OCI-LY1 (cell line): ENCODE measurements at regions not wholly inside any gene's neighbourhood (a gene's known extent, or its start where the extent isn't known, plus 50 kb on each side); places are given as distances from the start of the nearest gene placed in this dataset.
"Not testable (repeated sequence)": the region's sequence is repeated elsewhere in the genome, so short reads cannot be mapped to it uniquely, and the experiment has no call there.

Source experiments
- H2AFZ ChIP-seq: fragments of 200-600 bp; sonication (generic), shearing (Covaris generic); 2 replicates; pipeline ENCODE4 v1.6.0; 2014; ENCODE audit warnings: antibody characterized with exemption, mild to moderate bottlenecking, low read length
- H3F3A ChIP-seq: fragments of 200-600 bp; sonication (generic), shearing (Covaris generic); 2 replicates; pipeline ENCODE4 v1.6.0; 2014; ENCODE audit warnings: mild to moderate bottlenecking, antibody characterized with exemption, low read length, moderate library complexity; ENCODE audit not compliant: insufficient read depth
- H3K27ac ChIP-seq: fragments of 200-600 bp; sonication (generic); 2 replicates; pipeline ENCODE4 v1.5.1; 2014; ENCODE audit warnings: low read length, mixed run types, mild to moderate bottlenecking, low read depth; ENCODE audit not compliant: poor library complexity, severe bottlenecking
- H3K27me3 ChIP-seq: fragments of 200-600 bp; sonication (generic); 2 replicates; pipeline ENCODE4 v1.6.0; 2014; ENCODE audit warnings: antibody characterized with exemption, mild to moderate bottlenecking, low read length, moderate library complexity; ENCODE audit not compliant: insufficient read depth
- H3K36me3 ChIP-seq: fragments of 200-600 bp; sonication (generic); 2 replicates; pipeline ENCODE4 v1.6.1; 2014; ENCODE audit warnings: mild to moderate bottlenecking, antibody characterized with exemption, low read length, moderate library complexity, mixed read lengths; ENCODE audit not compliant: insufficient read depth
- H3K4me1 ChIP-seq: fragments of 200-600 bp; sonication (generic); 2 replicates; pipeline ENCODE4 v1.5.1; 2014; ENCODE audit warnings: mild to moderate bottlenecking, low read length, moderate library complexity; ENCODE audit not compliant: insufficient read depth, severe bottlenecking
- H3K4me2 ChIP-seq: fragments of 200-600 bp; sonication (generic), shearing (Covaris generic); 2 replicates; pipeline ENCODE4 v1.6.1; 2014; ENCODE audit warnings: low read length
- H3K4me3 ChIP-seq: fragments of 200-600 bp; sonication (generic); 2 replicates; pipeline ENCODE4 v1.5.1; 2014; ENCODE audit warnings: low read length, low read depth, mild to moderate bottlenecking, mixed read lengths; ENCODE audit not compliant: poor library complexity, severe bottlenecking
- H3K79me2 ChIP-seq: fragments of 200-600 bp; shearing (Covaris generic); 2 replicates; pipeline ENCODE4 v1.6.1; 2016; ENCODE audit warnings: mixed run types, low read length, mixed read lengths; ENCODE audit not compliant: insufficient read depth
- H3K9ac ChIP-seq: fragments of 200-600 bp; sonication (generic), shearing (Covaris generic); 2 replicates; pipeline ENCODE4 v1.6.1; 2014; ENCODE audit warnings: mild to moderate bottlenecking, low read length, mixed read lengths
- H3K9me2 ChIP-seq: fragments of 200-600 bp; sonication (generic), shearing (Covaris generic); 2 replicates; pipeline ENCODE4 v1.6.1; 2014; ENCODE audit warnings: low read depth, mild to moderate bottlenecking, low read length, mixed read lengths
- H3K9me3 ChIP-seq: fragments of 200-600 bp; shearing (Covaris generic); 2 replicates; pipeline ENCODE4 v1.6.1; 2014; ENCODE audit warnings: low read length, mixed read lengths
- H4K20me1 ChIP-seq: fragments of 200-600 bp; sonication (generic), shearing (Covaris generic); 2 replicates; pipeline ENCODE4 v1.6.0; 2016; ENCODE audit warnings: mild to moderate bottlenecking, low read length; ENCODE audit not compliant: insufficient read depth
- EZH2 ChIP-seq: fragments of 200-600 bp; sonication (generic), shearing (Covaris generic); IDR thresholded peaks from 2 replicates; pipeline ENCODE4 v1.8.0; 2017; ENCODE audit warnings: borderline replicate concordance, mixed run types, mild to moderate bottlenecking, antibody characterized with exemption, low read length, moderate library complexity, mixed read lengths
- TF ChIP-seq, protein P1 (sequence below): fragments of 200-600 bp; sonication (generic), shearing (Covaris generic); IDR thresholded peaks from 2 replicates; pipeline ENCODE4 v1.5.1; 2017; ENCODE audit warnings: mild to moderate bottlenecking, antibody characterized with exemption, low read length, moderate library complexity, mixed read lengths

- Histone ChIP-seq H3K4me1 (no peaks in the 10 kb centered on the region), H3K9me2 (no peaks in the 10 kb centered on the region), H3F3A (no peaks in the 10 kb centered on the region), H3K36me3 (no peaks in the 10 kb centered on the region), H3K9me3 (no peaks in the 10 kb centered on the region), H3K27me3 (no peaks in the 10 kb centered on the region), H3K27ac (no peak overlapping the region), H3K79me2 (no peaks in the 10 kb centered on the region), H2AFZ (no peak overlapping the region), H3K9ac (no peak overlapping the region), H4K20me1 (no peaks in the 10 kb centered on the region), H3K4me3 (no peak overlapping the region), H3K4me2 (no peak overlapping the region)
- no peak for TF ChIP-seq EZH2
- TF ChIP-seq, protein P1, sequence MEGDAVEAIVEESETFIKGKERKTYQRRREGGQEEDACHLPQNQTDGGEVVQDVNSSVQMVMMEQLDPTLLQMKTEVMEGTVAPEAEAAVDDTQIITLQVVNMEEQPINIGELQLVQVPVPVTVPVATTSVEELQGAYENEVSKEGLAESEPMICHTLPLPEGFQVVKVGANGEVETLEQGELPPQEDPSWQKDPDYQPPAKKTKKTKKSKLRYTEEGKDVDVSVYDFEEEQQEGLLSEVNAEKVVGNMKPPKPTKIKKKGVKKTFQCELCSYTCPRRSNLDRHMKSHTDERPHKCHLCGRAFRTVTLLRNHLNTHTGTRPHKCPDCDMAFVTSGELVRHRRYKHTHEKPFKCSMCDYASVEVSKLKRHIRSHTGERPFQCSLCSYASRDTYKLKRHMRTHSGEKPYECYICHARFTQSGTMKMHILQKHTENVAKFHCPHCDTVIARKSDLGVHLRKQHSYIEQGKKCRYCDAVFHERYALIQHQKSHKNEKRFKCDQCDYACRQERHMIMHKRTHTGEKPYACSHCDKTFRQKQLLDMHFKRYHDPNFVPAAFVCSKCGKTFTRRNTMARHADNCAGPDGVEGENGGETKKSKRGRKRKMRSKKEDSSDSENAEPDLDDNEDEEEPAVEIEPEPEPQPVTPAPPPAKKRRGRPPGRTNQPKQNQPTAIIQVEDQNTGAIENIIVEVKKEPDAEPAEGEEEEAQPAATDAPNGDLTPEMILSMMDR: no peak
Observed at GRCh38 chr1:238912148-238912547, 474.2 kb upstream of the CHRM3 start.

GRCh38 chr1:238902752-238903151 is 483.6 kb upstream of the CHRM3 start:
- H3K27ac ChIP-seq, H3K9me3 ChIP-seq, H3K4me1 ChIP-seq, H3K36me3 ChIP-seq, H3K4me3 ChIP-seq, H2AFZ ChIP-seq, H4K20me1 ChIP-seq, H3F3A ChIP-seq, H3K27me3 ChIP-seq, H3K9ac ChIP-seq, H3K4me2 ChIP-seq, H3K79me2 ChIP-seq, H3K9me2 ChIP-seq: not testable (repeated sequence)

DNA sequence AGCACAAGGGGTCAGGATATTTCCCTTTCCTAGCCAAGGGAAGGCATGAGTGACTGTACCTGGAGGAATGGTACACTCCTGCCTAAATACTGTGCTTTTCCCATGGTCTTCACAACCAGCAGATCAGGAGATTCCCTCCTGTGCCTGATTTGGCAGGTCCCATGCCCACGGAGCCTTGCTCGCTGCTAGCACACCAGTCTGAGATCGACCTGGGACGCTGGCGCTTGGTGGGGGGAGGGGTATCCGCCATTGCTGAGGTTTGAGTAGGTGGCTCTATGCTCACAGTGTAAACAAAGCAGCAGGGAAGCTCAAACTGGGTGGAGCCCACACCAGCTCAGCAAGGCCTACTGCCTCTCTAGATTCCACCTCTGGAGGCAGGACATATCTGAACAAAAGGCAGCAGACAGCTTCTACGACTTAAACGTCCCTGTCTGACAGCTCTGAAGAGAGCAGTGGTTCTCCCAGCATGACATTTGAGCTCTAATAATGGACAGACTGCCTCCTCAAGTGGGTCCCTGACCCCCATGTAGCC is 486.0 kb upstream of the CHRM3 start:
- Histone ChIP-seq H3F3A (no peaks in the 10 kb centered on the region), H3K4me1 (no peaks in the 10 kb centered on the region), H3K4me2 (no peak overlapping the region), H4K20me1 (no peaks in the 10 kb centered on the region), H3K27me3 (no peaks in the 10 kb centered on the region), H3K9me2 (no peaks in the 10 kb centered on the region), H3K9ac (no peak overlapping the region), H3K4me3 (no peak overlapping the region), H3K27ac (no peak overlapping the region), H2AFZ (no peak overlapping the region), H3K79me2 (no peaks in the 10 kb centered on the region), H3K9me3 (no peaks in the 10 kb centered on the region), H3K36me3 (no peaks in the 10 kb centered on the region)
- TF ChIP-seq, protein P1: no peak
- no peak for TF ChIP-seq EZH2

- no peak overlapping the region for H2AFZ ChIP-seq
Observed at GRCh38 chr1:238898856-238899255, 487.5 kb upstream of the CHRM3 start.

More at GRCh38 chr1:238898856-238899255, 487.5 kb upstream of the CHRM3 start:
- Histone ChIP-seq H3K4me1 (no peaks in the 10 kb centered on the region), H3F3A (no peaks in the 10 kb centered on the region), H3K9me2 (no peaks in the 10 kb centered on the region), H3K4me3 (no peak overlapping the region), H3K36me3 (no peaks in the 10 kb centered on the region), H3K27ac (no peak overlapping the region), H3K4me2 (no peak overlapping the region), H4K20me1 (no peaks in the 10 kb centered on the region), H3K79me2 (no peaks in the 10 kb centered on the region), H3K9me3 (no peaks in the 10 kb centered on the region), H3K9ac (no peak overlapping the region), H3K27me3 (no peaks in the 10 kb centered on the region)
- TF ChIP-seq EZH2: no peak
- TF ChIP-seq, protein P1: no peak
